SK-N-SH (cell line): ENCODE measurements at regions not wholly inside any gene's neighbourhood (a gene's known extent, or its start where the extent isn't known, plus 50 kb on each side); places are given as distances from the start of the nearest gene placed in this dataset.

Experiments used
- CTCF ChIA-PET: fragments of 300-600, 350-600 bp; formaldehyde crosslinking; extraction: SDS; loops from one replicate; lab custom pipeline; 2021; lab: Yijun Ruan, JAX
- POLR2A ChIA-PET: fragments of 350-600 bp; sonication (Branson Sonifier 250); formaldehyde crosslinking; extraction: SDS; loops from one replicate; lab custom pipeline; 2020; ENCODE audit warnings: antibody characterized with exemption, inconsistent platforms; lab: Yijun Ruan, JAX
- DNase-seq: peaks from one replicate; pipeline ENCODE4 v3.0.0; 2012
- H2AFZ ChIP-seq: fragments of 200-600 bp; sonication (generic); 2 replicates; pipeline ENCODE4 v1.8.1; 2016; ENCODE audit warnings: antibody characterized with exemption, mild to moderate bottlenecking, low read depth
- H3F3A ChIP-seq: fragments of 200-600 bp; sonication (generic); replicated peaks from 2 replicates; pipeline ENCODE3; 2016; ENCODE audit warnings: antibody characterized with exemption, mild to moderate bottlenecking; ENCODE audit not compliant: insufficient read depth
- H3K27ac ChIP-seq, 2 experiments: fragments of 200-500 bp in 1 of 2; fragments of 200-600 bp in 1 of 2; sonication (Bioruptor generic) in 1 of 2; sonication (generic), shearing (Covaris generic) in 1 of 2; 2 replicates each; pipeline versions ENCODE4 v1.5.1 to v1.6.1; 2014 to 2016; ENCODE audit warnings: low read depth in 2 of 2, inconsistent platforms in 1 of 2, low read length in 1 of 2, mild to moderate bottlenecking in 1 of 2, mixed read lengths in 1 of 2
- H3K27me3 ChIP-seq: fragments of 200-600 bp; sonication (generic), shearing (Covaris generic); 2 replicates; pipeline ENCODE4 v1.6.1; 2016; ENCODE audit warnings: mixed run types; ENCODE audit not compliant: insufficient read depth
- H3K36me3 ChIP-seq, 2 experiments: fragments of 200-500 bp in 1 of 2; fragments of 200-600 bp in 1 of 2; sonication (Bioruptor generic) in 1 of 2; sonication (generic) in 1 of 2; replicated peaks in 1 of 2; 2 replicates each; pipeline versions ENCODE3 to v1.5.1; 2014 to 2016; ENCODE audit warnings: low read length in 1 of 2, mild to moderate bottlenecking in 1 of 2; ENCODE audit not compliant: insufficient read depth in 2 of 2, control insufficient read depth in 1 of 2
- H3K4me1 ChIP-seq, 2 experiments: fragments of 200-500 bp in 1 of 2; fragments of 200-600 bp in 1 of 2; sonication (Bioruptor generic) in 1 of 2; sonication (generic), shearing (Covaris generic) in 1 of 2; 2 replicates each; pipeline versions ENCODE4 v1.5.1 to v1.6.1; 2014 to 2016; ENCODE audit warnings: low read depth in 1 of 2, low read length in 1 of 2, mixed run types in 1 of 2; ENCODE audit not compliant: insufficient read depth in 2 of 2, control insufficient read depth in 1 of 2
- H3K4me2 ChIP-seq: fragments of 200-600 bp; sonication (generic), shearing (Covaris generic); 2 replicates; pipeline ENCODE4 v1.6.1; 2017; ENCODE audit warnings: mixed run types
- H3K4me3 ChIP-seq, 2 experiments: fragments of 200-500 bp in 1 of 2; fragments of 200-600 bp in 1 of 2; sonication (Bioruptor generic) in 1 of 2; sonication (generic), shearing (Covaris generic) in 1 of 2; 2 replicates each; pipeline versions ENCODE4 v1.5.1 to v1.8.1; 2014 to 2016; ENCODE audit warnings: low read depth in 2 of 2, inconsistent platforms in 1 of 2, low read length in 1 of 2, mild to moderate bottlenecking in 1 of 2, mixed read lengths in 1 of 2, moderate library complexity in 1 of 2
- H3K79me2 ChIP-seq: fragments of 200-600 bp; sonication (generic); 2 replicates; pipeline ENCODE4 v1.8.1; 2017; ENCODE audit warnings: mild to moderate bottlenecking; ENCODE audit not compliant: insufficient read depth
- H3K9ac ChIP-seq: fragments of 200-600 bp; sonication (generic); 2 replicates; pipeline ENCODE4 v1.6.1; 2017; ENCODE audit warnings: mixed run types
- H3K9me2 ChIP-seq: fragments of 200-600 bp; sonication (generic); 2 replicates; pipeline ENCODE4 v1.6.1; 2017; ENCODE audit warnings: mixed run types
- H3K9me3 ChIP-seq: fragments of 200-600 bp; sonication (generic); 2 replicates; pipeline ENCODE4 v1.6.1; 2017; ENCODE audit warnings: mixed run types, mild to moderate bottlenecking, moderate library complexity
- H4K20me1 ChIP-seq: fragments of 200-600 bp; sonication (generic); 2 replicates; pipeline ENCODE4 v1.6.1; 2017; ENCODE audit warnings: mild to moderate bottlenecking, mixed run types; ENCODE audit not compliant: insufficient read depth
- CHD2 ChIP-seq: fragments of 150-350 bp; IDR thresholded peaks from 2 replicates; pipeline ENCODE4 v1.6.1; 2018; ENCODE audit warnings: low read length; ENCODE audit not compliant: partially characterized antibody
- EZH2phosphoT487 ChIP-seq: fragments of 200-600 bp; sonication (generic); IDR thresholded peaks from 2 replicates; pipeline ENCODE4 v1.6.1; 2017; ENCODE audit warnings: low read depth, mixed run types, mild to moderate bottlenecking, antibody characterized with exemption, moderate library complexity, borderline replicate concordance
- FOSL2 ChIP-seq: IDR thresholded peaks from 2 replicates; pipeline ENCODE4 v1.4.0; 2012; ENCODE audit warnings: low read depth, mild to moderate bottlenecking, moderate library complexity, borderline replicate concordance
- FOXJ3 ChIP-seq: sonication (generic); formaldehyde crosslinking; IDR thresholded peaks from 2 replicates; pipeline ENCODE4 v1.5.1; 2020; ENCODE audit warnings: mild to moderate bottlenecking, missing genetic modification reagents
- FOXM1 ChIP-seq: IDR thresholded peaks from 2 replicates; pipeline ENCODE4 v1.4.0; 2012; ENCODE audit warnings: low read depth, mild to moderate bottlenecking
- JUND ChIP-seq: IDR thresholded peaks from 2 replicates; pipeline ENCODE4 v1.4.0; 2012
- POLR2AphosphoS5 ChIP-seq: IDR thresholded peaks from 2 replicates; pipeline ENCODE4 v1.6.1; 2012; ENCODE audit warnings: low read depth, low read length
- RAD21 ChIP-seq: IDR thresholded peaks from 2 replicates; pipeline ENCODE4 v1.6.1; 2012; ENCODE audit warnings: mild to moderate bottlenecking, low read length
- RFX5 ChIP-seq: IDR thresholded peaks from 2 replicates; pipeline ENCODE4 v1.6.1; 2012; ENCODE audit warnings: mild to moderate bottlenecking, improper control_type of control experiment, low read length
- RXRA ChIP-seq: IDR thresholded peaks from 2 replicates; pipeline ENCODE4 v1.4.0; 2012; ENCODE audit warnings: low read depth, mild to moderate bottlenecking, borderline replicate concordance
- SMC3 ChIP-seq: IDR thresholded peaks from 2 replicates; pipeline ENCODE4 v1.6.1; 2012; ENCODE audit warnings: low read depth, low read length, improper control_type of control experiment
- WGBS: methylation state at CpG from one replicate; pipeline ENCODE4 v1.1.6; 2017; ENCODE audit warnings: low lambda C conversion rate; 5-methylcytosine and 5-hydroxymethylcytosine counted together
- TF ChIP-seq, protein P1 (sequence below): fragments of 150-350 bp; IDR thresholded peaks from 2 replicates; pipeline ENCODE4 v1.6.1; 2017; ENCODE audit warnings: antibody characterized with exemption, low read length, low read depth, borderline replicate concordance
- TF ChIP-seq, protein P2 (sequence below): IDR thresholded peaks from 2 replicates; pipeline ENCODE4 v1.4.0; 2012; ENCODE audit warnings: low read depth
- TF ChIP-seq, protein P3 (sequence below): IDR thresholded peaks from 2 replicates; pipeline ENCODE4; 2012
- TF ChIP-seq, protein P4 (sequence below): IDR thresholded peaks from 2 replicates; pipeline ENCODE4 v1.4.0; 2012; ENCODE audit warnings: low read depth, borderline replicate concordance

- WGBS: 21% methylated on average over 1 of the region's 1 CpG
- H3K27me3 ChIP-seq: peaks cover 8% of the 10 kb centered on the region; the same call in 1 of the 2 replicates
Observed at GRCh38 chr4:112026058-112026457, 119.2 kb upstream of the FAM241A start.

GRCh38 chr4:112029771-112030171 lies 115.5 kb upstream of the FAM241A start:
- Histone ChIP-seq H3K9ac (no peak overlapping the region), H3K4me3 (no peak overlapping the region), H3K9me3 (no peaks in the 10 kb centered on the region), H3K9me2 (no peaks in the 10 kb centered on the region), H3K4me1 (no peaks in the 10 kb centered on the region), H3K4me2 (no peak overlapping the region), H3K27ac (no peak overlapping the region), H4K20me1 (no peaks in the 10 kb centered on the region), H3K79me2 (no peaks in the 10 kb centered on the region), H2AFZ (no peak overlapping the region), H3K27me3 (peaks cover 20% of the 10 kb centered on the region; the same call in 1 of the 2 replicates), H3F3A (no peaks in the 10 kb centered on the region), H3K36me3 (no peaks in the 10 kb centered on the region)
- TF ChIP-seq FOSL2: no peak
- TF ChIP-seq, protein P1, sequence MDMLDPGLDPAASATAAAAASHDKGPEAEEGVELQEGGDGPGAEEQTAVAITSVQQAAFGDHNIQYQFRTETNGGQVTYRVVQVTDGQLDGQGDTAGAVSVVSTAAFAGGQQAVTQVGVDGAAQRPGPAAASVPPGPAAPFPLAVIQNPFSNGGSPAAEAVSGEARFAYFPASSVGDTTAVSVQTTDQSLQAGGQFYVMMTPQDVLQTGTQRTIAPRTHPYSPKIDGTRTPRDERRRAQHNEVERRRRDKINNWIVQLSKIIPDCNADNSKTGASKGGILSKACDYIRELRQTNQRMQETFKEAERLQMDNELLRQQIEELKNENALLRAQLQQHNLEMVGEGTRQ: no peak
- TF ChIP-seq, protein P2, sequence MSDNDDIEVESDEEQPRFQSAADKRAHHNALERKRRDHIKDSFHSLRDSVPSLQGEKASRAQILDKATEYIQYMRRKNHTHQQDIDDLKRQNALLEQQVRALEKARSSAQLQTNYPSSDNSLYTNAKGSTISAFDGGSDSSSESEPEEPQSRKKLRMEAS: no peak
- CTCF ChIA-PET: interaction anchor here (1.0 to 1.1 kb wide), 5 partner anchors 86 to 894 kb away, joined by 3 read pairs; no protein-coding TSS in a partner anchor
- DNase-seq: no peak
- POLR2A ChIA-PET: no interaction called here
- WGBS: 17% methylated on average over 8 of the region's 8 CpGs

More at GRCh38 chr4:112026058-112026457, 119.2 kb upstream of the FAM241A start:
- no peak overlapping the region for H3K27ac ChIP-seq
- no peaks in the 10 kb centered on the region for H3K9me3 ChIP-seq
- CTCF ChIA-PET: no interaction called here
- H3K9me2 ChIP-seq: no peaks in the 10 kb centered on the region
- H3K4me3 ChIP-seq: no peak overlapping the region
- no peak overlapping the region for H2AFZ ChIP-seq
- no peaks in the 10 kb centered on the region for H3F3A ChIP-seq
- no peaks in the 10 kb centered on the region for H3K79me2 ChIP-seq
- H3K36me3 ChIP-seq: no peaks in the 10 kb centered on the region
- no peaks in the 10 kb centered on the region for H4K20me1 ChIP-seq
- H3K4me2 ChIP-seq: no peak overlapping the region
- POLR2A ChIA-PET: no interaction called here
- DNase-seq: no peak
- TF ChIP-seq, protein P3, sequence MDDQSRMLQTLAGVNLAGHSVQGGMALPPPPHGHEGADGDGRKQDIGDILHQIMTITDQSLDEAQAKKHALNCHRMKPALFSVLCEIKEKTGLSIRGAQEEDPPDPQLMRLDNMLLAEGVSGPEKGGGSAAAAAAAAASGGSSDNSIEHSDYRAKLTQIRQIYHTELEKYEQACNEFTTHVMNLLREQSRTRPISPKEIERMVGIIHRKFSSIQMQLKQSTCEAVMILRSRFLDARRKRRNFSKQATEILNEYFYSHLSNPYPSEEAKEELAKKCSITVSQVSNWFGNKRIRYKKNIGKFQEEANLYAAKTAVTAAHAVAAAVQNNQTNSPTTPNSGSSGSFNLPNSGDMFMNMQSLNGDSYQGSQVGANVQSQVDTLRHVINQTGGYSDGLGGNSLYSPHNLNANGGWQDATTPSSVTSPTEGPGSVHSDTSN: no peak
- no peak for TF ChIP-seq RXRA
- TF ChIP-seq FOSL2: no peak
- TF ChIP-seq FOXM1: no peak
- no peak for TF ChIP-seq EZH2phosphoT487
- no peaks in the 10 kb centered on the region for H3K4me1 ChIP-seq
- no peak overlapping the region for H3K9ac ChIP-seq

DNA sequence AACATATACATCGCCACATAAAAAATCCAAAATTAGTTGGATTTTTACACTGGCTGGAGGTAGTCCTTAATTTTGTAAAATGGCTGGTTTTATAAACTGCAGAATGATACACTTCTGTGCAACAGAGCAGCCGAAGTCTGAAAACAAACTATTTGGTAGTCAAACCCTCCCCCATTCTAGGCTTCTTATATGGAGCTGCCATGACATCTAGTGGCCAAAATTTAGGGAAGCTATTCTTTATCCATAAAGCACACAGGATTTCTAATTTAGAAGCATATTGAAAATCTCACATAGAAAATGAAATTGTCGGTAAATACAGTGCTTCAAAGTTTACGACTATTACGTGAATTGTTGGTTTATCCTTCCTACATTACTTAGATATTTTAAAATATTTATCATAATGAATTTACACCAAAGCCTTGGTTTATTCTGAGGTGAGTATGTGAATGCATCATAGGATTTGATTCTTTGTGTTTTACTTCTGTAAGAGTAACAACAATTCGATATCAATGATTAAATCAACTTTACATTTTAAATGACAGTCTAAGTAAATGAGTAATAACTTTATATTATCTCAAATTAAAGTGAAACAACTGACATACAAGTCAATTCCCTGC lies 113.4 kb upstream of the FAM241A start:
- Histone ChIP-seq H3K27ac (no peak overlapping the region), H3K4me2 (no peak overlapping the region), H4K20me1 (no peaks in the 10 kb centered on the region), H3K36me3 (no peaks in the 10 kb centered on the region), H3K27me3 (peaks cover 20% of the 10 kb centered on the region; the same call in 1 of the 2 replicates), H3K9me2 (no peaks in the 10 kb centered on the region), H3K4me3 (no peak overlapping the region), H3K9ac (no peak overlapping the region), H3K9me3 (no peaks in the 10 kb centered on the region), H3K79me2 (no peaks in the 10 kb centered on the region), H2AFZ (no peak overlapping the region), H3F3A (no peaks in the 10 kb centered on the region), H3K4me1 (no peaks in the 10 kb centered on the region)
- DNase-seq: peak; percentile 36
- WGBS: 2% methylated on average over 6 of the region's 6 CpGs
- ChIA-PET CTCF (interaction anchor here (0.6 to 4.1 kb wide), 26 partner anchors 9 to 1400 kb away, joined by 3 to 21 read pairs (median 4); no protein-coding TSS in a partner anchor), POLR2A (no interaction called here)
- TF ChIP-seq POLR2AphosphoS5 (no peak), FOXJ3 (CRISPR knock-in tag) (no peak), SMC3 (peak; percentile 46), JUND (no peak), RAD21 (peak; percentile 80), EZH2phosphoT487 (no peak), CHD2 (peak; percentile 32), RFX5 (no peak)
- TF ChIP-seq, protein P4, sequence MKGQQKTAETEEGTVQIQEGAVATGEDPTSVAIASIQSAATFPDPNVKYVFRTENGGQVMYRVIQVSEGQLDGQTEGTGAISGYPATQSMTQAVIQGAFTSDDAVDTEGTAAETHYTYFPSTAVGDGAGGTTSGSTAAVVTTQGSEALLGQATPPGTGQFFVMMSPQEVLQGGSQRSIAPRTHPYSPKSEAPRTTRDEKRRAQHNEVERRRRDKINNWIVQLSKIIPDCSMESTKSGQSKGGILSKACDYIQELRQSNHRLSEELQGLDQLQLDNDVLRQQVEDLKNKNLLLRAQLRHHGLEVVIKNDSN: no peak
- TF ChIP-seq, protein P1: no peak
